Activated CD8-positive, alpha-beta memory T cell treated with anti-CD3 and anti-CD28 coated beads, Interleukin-2, amount 10 ng/mL, durations not matched to agents 7 days and 5 days (primary cell): ENCODE measurements at regions not wholly inside any gene's neighbourhood (a gene's known extent, or its start where the extent isn't known, plus 50 kb on each side); places are given as distances from the start of the nearest gene placed in this dataset.
"Not testable (repeated sequence)": the region's sequence is repeated elsewhere in the genome, so short reads cannot be mapped to it uniquely, and the experiment has no call there.

Source experiments
- ATAC-seq: fragments of 150-1000 bp; cut with Tn5 transposase; one replicate; pipeline ENCODE4 v1.10.0; 2021; ENCODE audit warnings: moderate library complexity
- CTCF ChIA-PET: fragments of 350-600 bp; sonication (Branson Sonifier 250); formaldehyde crosslinking; loops from one replicate; lab custom pipeline; 2021; ENCODE audit warnings: antibody characterized with exemption; lab: Charles Lee
- DNase-seq: peaks from one replicate; pipeline ENCODE4 v3.0.0-alpha.2; 2020
- H3K27ac Mint-ChIP-seq: one replicate; pipeline ENCODE4 v1.8.0; 2021; ENCODE audit warnings: mild to moderate bottlenecking, mixed read lengths
- H3K27me3 Mint-ChIP-seq: one replicate; pipeline ENCODE4 v1.8.0; 2021; ENCODE audit warnings: mixed read lengths
- H3K36me3 Mint-ChIP-seq: one replicate; pipeline ENCODE4 v1.8.0; 2021; ENCODE audit warnings: mild to moderate bottlenecking, mixed read lengths
- H3K4me1 Mint-ChIP-seq: one replicate; pipeline ENCODE4 v1.8.0; 2021; ENCODE audit warnings: mixed read lengths
- H3K4me3 Mint-ChIP-seq: one replicate; pipeline ENCODE4 v1.8.0; 2021; ENCODE audit warnings: mild to moderate bottlenecking, moderate library complexity, mixed read lengths
- H3K9me3 Mint-ChIP-seq: one replicate; pipeline ENCODE4 v1.8.0; 2022; ENCODE audit warnings: low read depth, mixed read lengths

- Mint-ChIP-seq H3K36me3 (no peaks in the 10 kb centered on the region), H3K9me3 (no peaks in the 10 kb centered on the region), H3K27me3 (no peaks in the 10 kb centered on the region), H3K4me3 (no peak overlapping the region), H3K27ac (no peak overlapping the region), H3K4me1 (no peaks in the 10 kb centered on the region)
- no peak for ATAC-seq
- CTCF ChIA-PET = no interaction called here
- DNase-seq = no peak
Measured at GRCh38 chr22:34808618-34809017, 257.3 kb upstream of the ISX start.

GRCh38 chr22:34812631-34813030 lies 253.3 kb upstream of the ISX start:
- Mint-ChIP-seq H3K27me3 (no peaks in the 10 kb centered on the region), H3K9me3 (peaks cover 7% of the 10 kb centered on the region), H3K4me3 (no peak overlapping the region), H3K36me3 (no peaks in the 10 kb centered on the region), H3K4me1 (no peaks in the 10 kb centered on the region), H3K27ac (no peak overlapping the region)
- CTCF ChIA-PET = no interaction called here
- DNase-seq (no peak), ATAC-seq (no peak)

- H3K4me3 Mint-ChIP-seq = no peak overlapping the region
- ATAC-seq (no peak), DNase-seq (no peak)
- peaks cover 7% of the 10 kb centered on the region for H3K9me3 Mint-ChIP-seq
- no peaks in the 10 kb centered on the region for H3K36me3 Mint-ChIP-seq
- H3K4me1 Mint-ChIP-seq = no peaks in the 10 kb centered on the region
- no peak overlapping the region for H3K27ac Mint-ChIP-seq
- H3K27me3 Mint-ChIP-seq = no peaks in the 10 kb centered on the region
- CTCF ChIA-PET = no interaction called here
Measured at GRCh38 chr22:34814260-34815025, 251.5 kb upstream of the ISX start.

- Mint-ChIP-seq H3K9me3 (no peaks in the 10 kb centered on the region), H3K4me1 (no peaks in the 10 kb centered on the region), H3K36me3 (no peaks in the 10 kb centered on the region), H3K4me3 (no peak overlapping the region), H3K27me3 (no peaks in the 10 kb centered on the region), H3K27ac (no peak overlapping the region)
- CTCF ChIA-PET = no interaction called here
- no peak for DNase-seq
- ATAC-seq = no peak
Measured at GRCh38 chr22:34829485-34829884, 236.5 kb upstream of the ISX start.

- Mint-ChIP-seq H3K4me3 (no peak overlapping the region), H3K27me3 (no peaks in the 10 kb centered on the region), H3K27ac (no peak overlapping the region), H3K9me3 (no peaks in the 10 kb centered on the region), H3K4me1 (no peaks in the 10 kb centered on the region), H3K36me3 (no peaks in the 10 kb centered on the region)
- ATAC-seq (no peak), DNase-seq (no peak)
- CTCF ChIA-PET = no interaction called here
Measured at GRCh38 chr22:34834059-34834458, 231.9 kb upstream of the ISX start.

- CTCF ChIA-PET, H3K27me3 Mint-ChIP-seq, DNase-seq, H3K27ac Mint-ChIP-seq, H3K36me3 Mint-ChIP-seq, H3K4me1 Mint-ChIP-seq, H3K9me3 Mint-ChIP-seq, H3K4me3 Mint-ChIP-seq, ATAC-seq: not testable (repeated sequence)
Measured at GRCh38 chr22:34834541-34834940, 231.4 kb upstream of the ISX start.

- Mint-ChIP-seq H3K27ac (no peak overlapping the region), H3K4me3 (no peak overlapping the region), H3K27me3 (no peaks in the 10 kb centered on the region), H3K36me3 (peaks cover 1% of the 10 kb centered on the region), H3K9me3 (no peaks in the 10 kb centered on the region), H3K4me1 (no peaks in the 10 kb centered on the region)
- ATAC-seq = no peak
- CTCF ChIA-PET = no interaction called here
- no peak for DNase-seq
Measured at GRCh38 chr22:34841331-34841771, 224.6 kb upstream of the ISX start.

- Mint-ChIP-seq H3K4me3 (no peak overlapping the region), H3K27me3 (no peaks in the 10 kb centered on the region), H3K36me3 (peaks cover 1% of the 10 kb centered on the region), H3K9me3 (no peaks in the 10 kb centered on the region), H3K27ac (no peak overlapping the region), H3K4me1 (no peaks in the 10 kb centered on the region)
- CTCF ChIA-PET = no interaction called here
- no peak for ATAC-seq
- DNase-seq = no peak
Measured at GRCh38 chr22:34841911-34842310, 224.0 kb upstream of the ISX start.

GRCh38 chr22:34842630-34843029 lies 223.3 kb upstream of the ISX start:
- ATAC-seq (no peak), DNase-seq (no peak)
- Mint-ChIP-seq H3K27ac (no peak overlapping the region), H3K4me1 (peaks cover 2% of the 10 kb centered on the region), H3K27me3 (no peaks in the 10 kb centered on the region), H3K4me3 (no peak overlapping the region), H3K36me3 (peaks cover 1% of the 10 kb centered on the region), H3K9me3 (no peaks in the 10 kb centered on the region)
- CTCF ChIA-PET = no interaction called here

- CTCF ChIA-PET, H3K27ac Mint-ChIP-seq, DNase-seq, H3K27me3 Mint-ChIP-seq, H3K9me3 Mint-ChIP-seq, H3K4me1 Mint-ChIP-seq, H3K36me3 Mint-ChIP-seq, H3K4me3 Mint-ChIP-seq, ATAC-seq: not testable (repeated sequence)
Measured at GRCh38 chr22:34843743-34844142, 222.2 kb upstream of the ISX start.

GRCh38 chr22:34845391-34845790 lies 220.6 kb upstream of the ISX start:
- H3K4me1 Mint-ChIP-seq = peaks cover 2% of the 10 kb centered on the region
- peaks cover 1% of the 10 kb centered on the region for H3K36me3 Mint-ChIP-seq
- no peaks in the 10 kb centered on the region for H3K9me3 Mint-ChIP-seq
- DNase-seq = no peak
- H3K4me3 Mint-ChIP-seq = no peak overlapping the region
- ATAC-seq = no peak
- H3K27me3 Mint-ChIP-seq = no peaks in the 10 kb centered on the region
- no peak overlapping the region for H3K27ac Mint-ChIP-seq
- CTCF ChIA-PET = no interaction called here

- Mint-ChIP-seq H3K4me1 (peaks cover 2% of the 10 kb centered on the region), H3K9me3 (no peaks in the 10 kb centered on the region), H3K27me3 (no peaks in the 10 kb centered on the region), H3K27ac (no peak overlapping the region), H3K36me3 (peaks cover 1% of the 10 kb centered on the region), H3K4me3 (no peak overlapping the region)
- no peak for DNase-seq
- ATAC-seq = no peak
- CTCF ChIA-PET = no interaction called here
Measured at GRCh38 chr22:34847072-34847471, 218.9 kb upstream of the ISX start.

- CTCF ChIA-PET = interaction anchor here (1.3 kb wide), 1 partner anchor 301 kb away, joined by 3 read pairs; no protein-coding TSS in a partner anchor
- ATAC-seq (no peak), DNase-seq (no peak)
- Mint-ChIP-seq H3K4me3 (no peak overlapping the region), H3K9me3 (no peaks in the 10 kb centered on the region), H3K27ac (no peak overlapping the region), H3K36me3 (peaks cover 1% of the 10 kb centered on the region), H3K4me1 (peaks cover 2% of the 10 kb centered on the region), H3K27me3 (no peaks in the 10 kb centered on the region)
Measured at GRCh38 chr22:34849965-34850364, 216.0 kb upstream of the ISX start.

GRCh38 chr22:34851918-34852662 lies 213.9 kb upstream of the ISX start:
- CTCF ChIA-PET = no interaction called here
- no peak overlapping the region for H3K4me3 Mint-ChIP-seq
- H3K27ac Mint-ChIP-seq = no peak overlapping the region
- H3K36me3 Mint-ChIP-seq = no peaks in the 10 kb centered on the region
- no peaks in the 10 kb centered on the region for H3K27me3 Mint-ChIP-seq
- H3K4me1 Mint-ChIP-seq = peaks cover 2% of the 10 kb centered on the region
- ATAC-seq = no peak
- H3K9me3 Mint-ChIP-seq = peaks cover 3% of the 10 kb centered on the region
- no peak for DNase-seq
